ENCODE measurements at regions not wholly inside any gene's neighbourhood (a gene's known extent, or its start where the extent isn't known, plus 50 kb on each side); places are given as distances from the start of the nearest gene placed in this dataset.
"Not testable (repeated sequence)": the region's sequence is repeated elsewhere in the genome, so short reads cannot be mapped to it uniquely, and the experiment has no call there.

DNA sequence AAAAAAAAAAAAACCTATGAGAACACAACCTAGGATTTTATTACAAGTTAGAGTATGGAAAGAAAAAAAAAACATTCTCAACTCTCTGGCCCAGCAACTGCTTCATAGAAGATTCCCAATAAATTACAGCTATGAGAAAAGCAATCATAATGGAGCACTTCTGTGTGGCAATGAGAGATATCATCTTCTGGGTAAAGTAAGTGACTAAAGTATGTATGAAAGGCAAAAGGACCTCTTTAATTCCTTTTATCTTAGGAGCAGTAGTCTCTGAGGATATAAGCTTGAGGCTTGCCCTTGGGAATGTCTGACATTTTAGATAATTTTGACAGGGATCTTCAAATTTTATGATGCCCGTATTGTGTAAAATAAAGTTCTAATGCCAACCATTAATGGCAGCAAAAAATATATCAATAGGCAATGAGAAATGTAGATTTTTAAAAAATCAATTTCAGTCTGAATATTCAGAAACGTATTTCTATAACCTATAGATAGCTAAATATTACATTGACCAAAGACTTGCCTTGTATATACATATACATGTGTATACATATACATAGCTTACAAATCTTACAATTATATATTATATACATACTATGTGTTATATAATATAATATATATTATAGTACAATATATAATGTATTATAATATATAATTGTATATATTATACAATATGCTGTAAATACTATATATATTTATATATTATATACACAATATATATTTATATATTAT is 823.9 kb upstream of the SLITRK1 start:
- no peak for ATAC-seq
- Histone ChIP-seq H3K27ac (no peak overlapping the region), H3K9me3 (no peaks in the 10 kb centered on the region), H3K4me1 (no peaks in the 10 kb centered on the region), H3K4me3 (no peak overlapping the region), H3K27me3 (no peaks in the 10 kb centered on the region), H3K36me3 (no peaks in the 10 kb centered on the region)
- 91 to 95% methylated on average over 2 of the region's 2 CpGs for WGBS, 2 donors (ENCODE audit: low coverage in 1 of 2)
- TF ChIP-seq POLR2A (IDR thresholded peaks at IDR 0.05) = no peak
- TF ChIP-seq POLR2AphosphoS5 (IDR thresholded peaks at IDR 0.05) = no peak
- TF ChIP-seq, protein P1, sequence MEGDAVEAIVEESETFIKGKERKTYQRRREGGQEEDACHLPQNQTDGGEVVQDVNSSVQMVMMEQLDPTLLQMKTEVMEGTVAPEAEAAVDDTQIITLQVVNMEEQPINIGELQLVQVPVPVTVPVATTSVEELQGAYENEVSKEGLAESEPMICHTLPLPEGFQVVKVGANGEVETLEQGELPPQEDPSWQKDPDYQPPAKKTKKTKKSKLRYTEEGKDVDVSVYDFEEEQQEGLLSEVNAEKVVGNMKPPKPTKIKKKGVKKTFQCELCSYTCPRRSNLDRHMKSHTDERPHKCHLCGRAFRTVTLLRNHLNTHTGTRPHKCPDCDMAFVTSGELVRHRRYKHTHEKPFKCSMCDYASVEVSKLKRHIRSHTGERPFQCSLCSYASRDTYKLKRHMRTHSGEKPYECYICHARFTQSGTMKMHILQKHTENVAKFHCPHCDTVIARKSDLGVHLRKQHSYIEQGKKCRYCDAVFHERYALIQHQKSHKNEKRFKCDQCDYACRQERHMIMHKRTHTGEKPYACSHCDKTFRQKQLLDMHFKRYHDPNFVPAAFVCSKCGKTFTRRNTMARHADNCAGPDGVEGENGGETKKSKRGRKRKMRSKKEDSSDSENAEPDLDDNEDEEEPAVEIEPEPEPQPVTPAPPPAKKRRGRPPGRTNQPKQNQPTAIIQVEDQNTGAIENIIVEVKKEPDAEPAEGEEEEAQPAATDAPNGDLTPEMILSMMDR (IDR thresholded peaks at IDR 0.05) = no peak
- no peak for TF ChIP-seq EP300 (IDR thresholded peaks at IDR 0.05)

DNA sequence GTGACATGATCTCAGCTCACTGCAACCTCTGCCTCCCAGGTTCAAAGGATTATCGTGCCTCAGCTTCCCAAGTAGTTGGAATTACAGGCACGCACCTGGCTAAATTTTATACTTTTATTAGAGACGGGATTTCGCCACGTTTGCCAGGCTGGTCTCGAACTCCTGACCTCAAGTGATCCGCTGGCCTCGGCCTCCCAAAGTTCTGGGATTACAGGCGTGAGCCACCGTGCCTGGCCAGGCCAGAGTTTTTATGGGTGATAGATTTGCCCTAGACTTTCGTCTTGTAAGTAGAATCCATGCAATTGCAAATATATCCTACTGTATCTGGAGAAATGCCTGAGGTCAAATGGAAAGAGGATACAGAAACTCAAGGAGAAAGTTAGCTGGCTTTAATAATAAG is 819.9 kb upstream of the SLITRK1 start:
- no peak for TF ChIP-seq POLR2AphosphoS5 (IDR thresholded peaks at IDR 0.05)
- 92% methylated on average over 7 of the region's 11 CpGs; no CpG with 5 or more reads in 1 of the 2 donors for WGBS, 2 donors (ENCODE audit: low coverage in 1 of 2)
- no peaks in the 10 kb centered on the region for H3K36me3 ChIP-seq
- no peaks in the 10 kb centered on the region for H3K9me3 ChIP-seq
- no peak for ATAC-seq
- no peaks in the 10 kb centered on the region for H3K4me1 ChIP-seq
- no peaks in the 10 kb centered on the region for H3K27me3 ChIP-seq
- H3K4me3 ChIP-seq = no peak overlapping the region
- H3K27ac ChIP-seq = no peak overlapping the region

DNA sequence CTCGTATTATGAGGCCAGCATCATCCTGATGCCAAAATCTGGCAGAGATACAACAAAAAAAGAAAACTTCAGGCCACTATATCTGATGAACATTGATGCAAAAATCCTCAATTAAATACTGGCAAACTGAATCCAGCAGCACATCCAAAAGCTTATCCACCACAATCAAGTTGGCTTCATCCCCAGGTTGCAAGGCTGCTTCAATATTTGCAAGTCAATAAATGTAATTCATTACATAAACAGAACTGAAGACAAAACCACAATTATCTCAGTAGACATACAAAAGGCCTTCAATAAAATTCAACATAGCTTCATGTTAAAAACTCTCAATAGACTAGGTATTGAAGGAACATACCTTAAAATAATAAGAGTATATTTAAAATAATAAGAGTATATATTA is 815.3 kb upstream of the SLITRK1 start:
- ATAC-seq, H3K9me3 ChIP-seq, H3K36me3 ChIP-seq, H3K4me1 ChIP-seq, H3K4me3 ChIP-seq, H3K27me3 ChIP-seq, H3K27ac ChIP-seq: not testable (repeated sequence)
- 33 to 77% methylated on average over 1 of the region's 1 CpG for WGBS, 2 donors (ENCODE audit: low coverage in 1 of 2)

DNA sequence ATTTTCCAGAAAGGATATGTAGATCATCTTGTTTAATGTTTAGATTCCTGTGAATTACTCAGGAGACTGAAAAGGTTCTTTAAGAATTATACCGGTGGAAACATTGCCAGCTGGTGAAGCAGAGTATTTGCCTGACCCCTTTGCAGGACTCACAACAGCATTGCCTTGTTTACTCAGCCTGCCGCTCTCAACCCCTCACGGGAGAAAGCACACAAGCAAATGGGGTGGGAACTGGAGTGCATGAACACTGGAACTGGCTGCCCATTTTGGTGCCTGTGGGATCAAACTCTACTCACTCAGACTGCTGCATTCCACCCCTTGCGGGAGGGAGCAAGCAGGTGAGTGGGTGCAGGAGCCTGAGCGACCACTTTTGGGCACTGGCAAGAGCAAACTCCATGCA is 804.7 kb upstream of the SLITRK1 start:
- WGBS, 2 donors (ENCODE audit: low coverage in 1 of 2) = 80 to 85% methylated on average over 1 to 3 of the region's 5 CpGs
- Histone ChIP-seq H3K4me3 (no peak overlapping the region), H3K36me3 (no peaks in the 10 kb centered on the region), H3K4me1 (peaks cover 0 to 15% (median 0%) of the 10 kb centered on the region in 3 donors), H3K9me3 (no peaks in the 10 kb centered on the region), H3K27ac (no peak overlapping the region), H3K27me3 (no peaks in the 10 kb centered on the region)
- no peak for ATAC-seq
- TF ChIP-seq POLR2A (IDR thresholded peaks at IDR 0.05) = no peak
- no peak for TF ChIP-seq POLR2AphosphoS5 (IDR thresholded peaks at IDR 0.05)
- TF ChIP-seq EP300 (IDR thresholded peaks at IDR 0.05) = no peak
- TF ChIP-seq, protein P1 (IDR thresholded peaks at IDR 0.05) = no peak

DNA sequence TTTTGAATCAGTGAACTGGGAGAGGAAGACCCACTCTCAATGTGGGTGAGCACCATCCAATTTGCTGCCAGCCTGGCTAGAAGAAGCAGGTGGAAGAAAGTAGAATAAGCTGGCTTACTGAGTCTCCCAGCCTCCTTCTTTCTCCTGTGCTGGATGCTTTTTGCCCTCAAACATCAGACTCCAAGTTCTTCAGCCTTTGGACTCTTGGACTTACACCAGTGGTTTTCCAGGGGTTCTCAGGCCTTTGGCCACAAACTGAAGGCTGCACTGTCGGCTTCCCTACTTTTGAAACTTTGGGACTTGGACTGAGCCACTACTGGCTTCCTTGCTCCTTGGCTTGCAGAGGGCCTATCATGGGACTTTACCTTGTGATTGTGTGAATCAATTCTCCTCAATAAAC is 804.2 kb upstream of the SLITRK1 start:
- 77% methylated on average over 1 of the region's 1 CpG; no CpG with 5 or more reads in 1 of the 2 donors for WGBS, 2 donors (ENCODE audit: low coverage in 1 of 2)
- no peaks in the 10 kb centered on the region for H3K27me3 ChIP-seq
- no peak for ATAC-seq
- H3K27ac ChIP-seq = no peak overlapping the region
- TF ChIP-seq POLR2A (IDR thresholded peaks at IDR 0.05) (no peak), EP300 (IDR thresholded peaks at IDR 0.05) (no peak), POLR2AphosphoS5 (IDR thresholded peaks at IDR 0.05) (no peak)
- TF ChIP-seq, protein P1 (IDR thresholded peaks at IDR 0.05) = no peak
- no peaks in the 10 kb centered on the region for H3K36me3 ChIP-seq
- H3K4me1 ChIP-seq = peaks cover 0 to 15% (median 0%) of the 10 kb centered on the region in 3 donors
- H3K4me3 ChIP-seq = no peak overlapping the region
- no peaks in the 10 kb centered on the region for H3K9me3 ChIP-seq

DNA sequence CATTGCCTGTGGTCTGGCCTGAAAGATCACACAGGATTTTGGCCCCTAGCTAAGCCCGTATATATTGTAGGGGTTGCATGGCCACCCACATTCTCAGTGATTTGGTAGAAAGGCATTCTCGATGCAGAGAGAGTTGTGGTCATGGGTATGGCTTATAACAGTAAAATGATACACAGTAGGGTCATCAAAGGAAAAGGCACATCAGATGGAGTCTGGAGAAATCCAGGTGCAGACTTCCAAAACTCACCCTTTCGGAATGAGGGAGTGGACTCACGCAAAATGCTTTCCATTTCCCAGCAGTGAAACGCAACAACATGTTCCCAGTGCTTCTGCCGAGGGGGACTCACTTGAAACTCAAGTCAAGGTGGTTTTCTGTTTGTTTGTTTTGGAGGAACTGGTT is 802.5 kb upstream of the SLITRK1 start:
- WGBS, 2 donors (ENCODE audit: low coverage in 1 of 2) = 92% methylated on average over 6 of the region's 6 CpGs; no CpG with 5 or more reads in 1 of the 2 donors
- ATAC-seq = no peak

More for the DNA sequence above, 802.5 kb upstream of the SLITRK1 start:
- no peak for TF ChIP-seq POLR2A (IDR thresholded peaks at IDR 0.05)
- no peak for TF ChIP-seq EP300 (IDR thresholded peaks at IDR 0.05)
- no peak for TF ChIP-seq POLR2AphosphoS5 (IDR thresholded peaks at IDR 0.05)
- TF ChIP-seq, protein P1 (IDR thresholded peaks at IDR 0.05) = no peak
- Histone ChIP-seq H3K27ac (no peak overlapping the region), H3K4me1 (peaks cover 0 to 15% (median 0%) of the 10 kb centered on the region in 3 donors), H3K36me3 (no peaks in the 10 kb centered on the region), H3K27me3 (no peaks in the 10 kb centered on the region), H3K9me3 (no peaks in the 10 kb centered on the region), H3K4me3 (no peak overlapping the region)
